ENCODE measurements at regions not wholly inside any gene's neighbourhood (a gene's known extent, or its start where the extent isn't known, plus 50 kb on each side); places are given as distances from the start of the nearest gene placed in this dataset.

DNA sequence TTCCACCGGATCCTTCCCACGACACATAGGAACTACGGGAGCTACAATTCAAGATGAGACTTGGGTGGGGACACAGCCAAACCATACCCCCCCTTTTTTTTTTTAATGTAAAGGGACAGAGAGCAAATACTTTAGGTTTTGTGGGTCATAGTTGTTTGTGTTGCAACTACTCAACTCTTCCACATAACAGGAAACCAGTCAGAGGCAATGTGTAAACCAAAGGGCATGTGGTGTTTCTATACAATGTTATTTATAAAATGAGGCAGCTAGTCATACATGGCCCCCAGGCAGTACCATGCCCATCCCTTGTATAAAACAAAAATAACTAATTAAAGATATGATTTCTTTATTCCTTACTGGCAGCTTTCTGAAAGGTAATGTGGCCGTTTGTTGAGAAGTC is 845.4 kb upstream of the ADAMTS5 start:
- H2AFZ ChIP-seq (ENCODE audit: low read depth, low read length) = no peak overlapping the region
- H3K4me1 ChIP-seq (ENCODE audit: insufficient read depth, low read length) = no peaks in the 10 kb centered on the region
- DNase-seq = no peak
- ATAC-seq (ENCODE audit: insufficient read depth, low read depth) = no peak
- H3K9ac ChIP-seq (ENCODE audit: low read depth, low read length) = no peak overlapping the region
- no peaks in the 10 kb centered on the region for H4K20me1 ChIP-seq (ENCODE audit: insufficient read depth, low read length)
- no peaks in the 10 kb centered on the region for H3K79me2 ChIP-seq (ENCODE audit: insufficient read depth, low read length)
- no peak overlapping the region for H3K27ac ChIP-seq (ENCODE audit: low read length)
- H3K4me2 ChIP-seq (ENCODE audit: insufficient read depth, low read length) = no peak overlapping the region
- H3K36me3 ChIP-seq (ENCODE audit: insufficient read depth, low read length) = no peaks in the 10 kb centered on the region
- no peaks in the 10 kb centered on the region for H3K9me3 ChIP-seq (ENCODE audit: insufficient read depth, low read length, severe bottlenecking)
- H3K4me3 ChIP-seq (ENCODE audit: low read depth in 1 of 2, low read length in 2 of 2) = no peak overlapping the region
- H3K27me3 ChIP-seq (ENCODE audit: insufficient read depth, low read length, poor library complexity) = no peaks in the 10 kb centered on the region
- TF ChIP-seq, protein P1, sequence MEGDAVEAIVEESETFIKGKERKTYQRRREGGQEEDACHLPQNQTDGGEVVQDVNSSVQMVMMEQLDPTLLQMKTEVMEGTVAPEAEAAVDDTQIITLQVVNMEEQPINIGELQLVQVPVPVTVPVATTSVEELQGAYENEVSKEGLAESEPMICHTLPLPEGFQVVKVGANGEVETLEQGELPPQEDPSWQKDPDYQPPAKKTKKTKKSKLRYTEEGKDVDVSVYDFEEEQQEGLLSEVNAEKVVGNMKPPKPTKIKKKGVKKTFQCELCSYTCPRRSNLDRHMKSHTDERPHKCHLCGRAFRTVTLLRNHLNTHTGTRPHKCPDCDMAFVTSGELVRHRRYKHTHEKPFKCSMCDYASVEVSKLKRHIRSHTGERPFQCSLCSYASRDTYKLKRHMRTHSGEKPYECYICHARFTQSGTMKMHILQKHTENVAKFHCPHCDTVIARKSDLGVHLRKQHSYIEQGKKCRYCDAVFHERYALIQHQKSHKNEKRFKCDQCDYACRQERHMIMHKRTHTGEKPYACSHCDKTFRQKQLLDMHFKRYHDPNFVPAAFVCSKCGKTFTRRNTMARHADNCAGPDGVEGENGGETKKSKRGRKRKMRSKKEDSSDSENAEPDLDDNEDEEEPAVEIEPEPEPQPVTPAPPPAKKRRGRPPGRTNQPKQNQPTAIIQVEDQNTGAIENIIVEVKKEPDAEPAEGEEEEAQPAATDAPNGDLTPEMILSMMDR (IDR thresholded peaks at IDR 0.05; ENCODE audit: borderline replicate concordance, extremely low read depth, low read length, poor library complexity, severe bottlenecking) = no peak
- no peak for TF ChIP-seq EZH2 (IDR thresholded peaks at IDR 0.05; ENCODE audit: borderline replicate concordance, low read depth, low read length, severe bottlenecking)

DNA sequence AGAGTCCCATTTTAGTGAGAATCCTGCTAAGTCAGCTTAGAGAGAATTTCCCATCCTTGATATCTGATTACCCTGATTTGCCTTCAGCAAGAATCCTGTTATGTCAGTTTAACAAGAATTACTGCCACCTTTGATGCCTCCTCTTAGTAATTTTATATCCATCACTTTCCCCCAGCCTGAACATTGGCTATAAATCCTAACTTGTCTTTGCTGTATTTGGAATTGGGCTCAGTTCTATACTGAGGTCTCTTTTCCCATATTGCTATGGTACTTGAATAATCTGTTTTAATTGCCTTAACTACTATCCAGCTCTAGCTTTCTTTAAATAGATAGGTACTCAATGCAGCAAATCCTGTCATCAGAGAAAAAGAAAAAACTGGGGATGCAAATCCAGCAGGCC is 842.0 kb upstream of the ADAMTS5 start:
- Histone ChIP-seq H3K27ac (ENCODE audit: low read length) (no peak overlapping the region), H3K4me3 (ENCODE audit: low read depth in 1 of 2, low read length in 2 of 2) (no peak overlapping the region), H3K79me2 (ENCODE audit: insufficient read depth, low read length) (no peaks in the 10 kb centered on the region), H3K9me3 (ENCODE audit: insufficient read depth, low read length, severe bottlenecking) (no peaks in the 10 kb centered on the region), H3K27me3 (ENCODE audit: insufficient read depth, low read length, poor library complexity) (no peaks in the 10 kb centered on the region), H3K9ac (ENCODE audit: low read depth, low read length) (no peak overlapping the region), H2AFZ (ENCODE audit: low read depth, low read length) (no peak overlapping the region), H3K4me1 (ENCODE audit: insufficient read depth, low read length) (no peaks in the 10 kb centered on the region), H3K4me2 (ENCODE audit: insufficient read depth, low read length) (no peak overlapping the region), H3K36me3 (ENCODE audit: insufficient read depth, low read length) (no peaks in the 10 kb centered on the region), H4K20me1 (ENCODE audit: insufficient read depth, low read length) (no peaks in the 10 kb centered on the region)
- ATAC-seq (ENCODE audit: insufficient read depth, low read depth) (no peak), DNase-seq (no peak)
- TF ChIP-seq, protein P1 (IDR thresholded peaks at IDR 0.05; ENCODE audit: borderline replicate concordance, extremely low read depth, low read length, poor library complexity, severe bottlenecking) = no peak
- TF ChIP-seq EZH2 (IDR thresholded peaks at IDR 0.05; ENCODE audit: borderline replicate concordance, low read depth, low read length, severe bottlenecking) = no peak

DNA sequence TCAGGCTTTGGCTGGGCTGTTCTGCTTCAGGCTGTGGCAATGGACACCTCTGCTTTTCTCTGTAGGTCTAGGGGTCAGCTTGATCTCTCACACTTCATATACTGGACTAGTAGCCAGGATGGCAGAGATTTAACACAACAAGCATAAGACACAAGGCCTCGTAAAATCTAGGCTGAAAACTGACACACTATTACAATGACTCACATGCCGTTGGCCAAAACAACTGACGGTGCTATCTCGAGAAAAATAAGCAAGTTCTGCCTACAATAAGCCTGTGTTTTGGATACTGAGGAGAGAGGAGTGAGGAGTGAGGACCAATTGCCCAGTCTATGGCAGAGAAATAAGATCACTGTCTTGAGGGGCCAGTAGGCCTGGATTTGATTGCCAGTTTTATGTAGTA is 840.7 kb upstream of the ADAMTS5 start:
- no peak overlapping the region for H2AFZ ChIP-seq (ENCODE audit: low read depth, low read length)
- TF ChIP-seq EZH2 (IDR thresholded peaks at IDR 0.05; ENCODE audit: borderline replicate concordance, low read depth, low read length, severe bottlenecking) = no peak
- TF ChIP-seq, protein P1 (IDR thresholded peaks at IDR 0.05; ENCODE audit: borderline replicate concordance, extremely low read depth, low read length, poor library complexity, severe bottlenecking) = no peak
- no peaks in the 10 kb centered on the region for H3K79me2 ChIP-seq (ENCODE audit: insufficient read depth, low read length)
- H3K4me1 ChIP-seq (ENCODE audit: insufficient read depth, low read length) = no peaks in the 10 kb centered on the region
- ATAC-seq (ENCODE audit: insufficient read depth, low read depth) = no peak
- H3K9ac ChIP-seq (ENCODE audit: low read depth, low read length) = no peak overlapping the region
- H3K27me3 ChIP-seq (ENCODE audit: insufficient read depth, low read length, poor library complexity) = no peaks in the 10 kb centered on the region
- H3K27ac ChIP-seq (ENCODE audit: low read length) = no peak overlapping the region
- no peak for DNase-seq
- H3K9me3 ChIP-seq (ENCODE audit: insufficient read depth, low read length, severe bottlenecking) = no peaks in the 10 kb centered on the region
- no peaks in the 10 kb centered on the region for H3K36me3 ChIP-seq (ENCODE audit: insufficient read depth, low read length)
- no peaks in the 10 kb centered on the region for H4K20me1 ChIP-seq (ENCODE audit: insufficient read depth, low read length)
- H3K4me3 ChIP-seq (ENCODE audit: low read depth in 1 of 2, low read length in 2 of 2) = no peak overlapping the region
- no peak overlapping the region for H3K4me2 ChIP-seq (ENCODE audit: insufficient read depth, low read length)

DNA sequence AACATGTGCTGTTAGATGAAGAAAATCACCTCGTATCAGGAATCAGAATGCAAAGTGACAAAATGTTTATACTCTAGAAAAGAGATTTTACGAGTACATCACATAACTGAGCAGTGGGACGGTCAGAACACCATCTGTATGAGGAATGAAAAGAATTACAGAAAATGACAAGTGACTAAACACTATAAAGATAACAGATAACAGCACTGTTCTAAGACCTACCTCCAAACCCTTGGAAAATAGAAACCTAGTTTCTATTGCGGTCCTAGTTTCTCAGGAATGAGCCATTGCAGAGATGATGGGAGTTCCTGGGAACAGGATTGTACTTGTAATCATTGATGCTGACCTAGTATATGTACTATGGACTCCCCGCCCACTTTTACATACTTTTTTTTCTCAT is 839.4 kb upstream of the ADAMTS5 start:
- Histone ChIP-seq H3K4me3 (ENCODE audit: low read depth in 1 of 2, low read length in 2 of 2) (no peak overlapping the region), H3K4me2 (ENCODE audit: insufficient read depth, low read length) (no peak overlapping the region), H4K20me1 (ENCODE audit: insufficient read depth, low read length) (no peaks in the 10 kb centered on the region), H3K36me3 (ENCODE audit: insufficient read depth, low read length) (no peaks in the 10 kb centered on the region), H3K79me2 (ENCODE audit: insufficient read depth, low read length) (no peaks in the 10 kb centered on the region), H2AFZ (ENCODE audit: low read depth, low read length) (no peak overlapping the region), H3K9me3 (ENCODE audit: insufficient read depth, low read length, severe bottlenecking) (no peaks in the 10 kb centered on the region), H3K4me1 (ENCODE audit: insufficient read depth, low read length) (no peaks in the 10 kb centered on the region), H3K9ac (ENCODE audit: low read depth, low read length) (no peak overlapping the region), H3K27me3 (ENCODE audit: insufficient read depth, low read length, poor library complexity) (no peaks in the 10 kb centered on the region), H3K27ac (ENCODE audit: low read length) (no peak overlapping the region)
- TF ChIP-seq, protein P1 (IDR thresholded peaks at IDR 0.05; ENCODE audit: borderline replicate concordance, extremely low read depth, low read length, poor library complexity, severe bottlenecking) = no peak
- no peak for TF ChIP-seq EZH2 (IDR thresholded peaks at IDR 0.05; ENCODE audit: borderline replicate concordance, low read depth, low read length, severe bottlenecking)
- ATAC-seq (ENCODE audit: insufficient read depth, low read depth) = no peak
- DNase-seq = no peak
